Fibroblast of peridontal ligament (primary cell): ENCODE measurements at regions not wholly inside any gene's neighbourhood (a gene's known extent, or its start where the extent isn't known, plus 50 kb on each side); places are given as distances from the start of the nearest gene placed in this dataset.

Experiments
- DNase-seq: peaks from one replicate; pipeline ENCODE4 v3.0.0-alpha.2; 2010; ENCODE audit errors: extremely low read depth

GRCh38 chrX:45322382-45322781, 121.7 kb upstream of the DIPK2B start:
- DNase-seq = peak; percentile 92

GRCh38 chrX:45320191-45320590, 119.5 kb upstream of the DIPK2B start:
- no peak for DNase-seq

DNA sequence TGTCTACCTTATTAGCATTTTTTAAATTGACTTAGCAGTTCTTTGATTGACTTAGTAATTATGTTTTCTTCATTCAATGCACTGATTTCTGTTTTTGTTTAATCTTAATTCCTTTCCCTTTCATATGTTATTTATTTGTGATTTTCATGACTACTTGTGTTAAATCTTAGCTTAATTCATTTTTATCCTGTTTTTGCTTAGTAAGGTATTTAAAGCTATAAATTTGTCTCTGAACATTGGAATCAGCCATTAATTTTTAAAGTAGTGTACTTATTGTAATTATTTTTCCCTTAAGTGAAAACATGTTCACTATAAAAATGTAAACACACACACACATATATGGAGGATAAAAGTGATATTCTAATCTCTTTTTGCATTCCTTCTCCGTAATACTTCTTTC, 109.1 kb upstream of the DIPK2B start:
- DNase-seq = no peak

DNA sequence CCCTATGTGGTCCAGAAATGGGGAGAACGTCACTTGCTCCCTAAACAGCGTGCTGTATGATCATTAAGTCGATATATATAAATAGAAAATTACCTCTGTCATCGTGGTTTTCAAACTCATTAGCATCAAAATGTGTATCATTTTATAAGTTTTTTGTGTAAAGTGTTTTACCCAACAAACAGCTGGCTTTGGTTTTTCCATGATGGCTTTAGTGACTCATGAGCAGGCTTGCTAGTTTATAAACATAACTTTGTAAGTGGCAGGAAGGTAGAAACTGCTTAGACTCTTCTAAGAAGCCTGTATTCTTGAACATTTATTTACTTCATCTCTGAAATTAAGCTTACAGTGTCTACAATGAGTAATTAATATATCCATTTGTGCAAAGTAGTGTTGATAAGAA, 108.4 kb upstream of the DIPK2B start:
- peak; percentile 65 for DNase-seq

DNA sequence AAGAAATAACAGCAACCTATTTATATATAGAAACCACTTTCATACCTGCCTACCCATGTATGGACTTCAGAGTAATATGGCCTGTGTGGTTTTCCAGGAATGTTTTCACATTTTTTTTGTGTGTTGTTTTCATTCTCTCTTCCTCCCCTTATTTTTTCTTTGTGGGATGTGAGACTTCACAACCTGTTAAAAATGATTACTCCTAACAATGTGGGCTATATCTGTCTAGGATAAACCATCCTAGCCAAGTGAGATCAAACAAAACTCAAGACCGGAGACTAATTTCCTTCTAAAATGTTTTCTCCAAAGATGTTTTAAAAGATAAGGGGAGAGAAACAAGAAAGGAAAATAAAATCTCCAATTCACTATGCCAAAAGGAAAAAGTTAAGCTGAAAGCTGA, 106.1 kb upstream of the DIPK2B start:
- DNase-seq = no peak

- DNase-seq = no peak
These were observed 100.0 kb upstream of the DIPK2B start for GRCh38 chrX:45300638-45301037.

GRCh38 chrX:45295259-45295986, 94.7 kb upstream of the DIPK2B start:
- peak; percentile 53 for DNase-seq

GRCh38 chrX:45274576-45274975, 73.9 kb upstream of the DIPK2B start:
- peak; percentile 29 for DNase-seq

- DNase-seq = no peak
These were observed 66.3 kb upstream of the DIPK2B start for GRCh38 chrX:45267007-45267406.

DNA sequence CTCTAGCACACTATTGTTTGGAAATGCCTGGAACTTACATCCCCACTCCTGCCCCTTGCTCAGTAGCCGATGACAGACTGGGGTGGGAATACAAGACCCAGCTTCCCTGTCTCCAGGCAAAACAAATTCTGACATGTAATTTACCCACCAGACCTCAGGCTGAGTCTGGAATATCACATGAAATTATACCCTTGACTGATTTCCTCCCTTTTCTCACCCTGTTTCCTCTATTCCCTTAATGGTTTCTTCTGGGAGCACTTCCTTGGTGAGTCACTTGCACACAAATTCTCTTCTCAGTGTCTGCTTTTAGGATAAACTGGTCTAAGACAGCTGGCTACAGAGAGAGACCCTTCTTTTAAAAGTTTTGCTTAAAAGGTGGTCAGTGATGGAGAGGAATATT, 65.8 kb upstream of the DIPK2B start:
- no peak for DNase-seq

- no peak for DNase-seq
These were observed 64.2 kb upstream of the DIPK2B start for GRCh38 chrX:45264865-45265264.

GRCh38 chrX:45261471-45261870, 60.8 kb upstream of the DIPK2B start:
- DNase-seq = no peak

DNA sequence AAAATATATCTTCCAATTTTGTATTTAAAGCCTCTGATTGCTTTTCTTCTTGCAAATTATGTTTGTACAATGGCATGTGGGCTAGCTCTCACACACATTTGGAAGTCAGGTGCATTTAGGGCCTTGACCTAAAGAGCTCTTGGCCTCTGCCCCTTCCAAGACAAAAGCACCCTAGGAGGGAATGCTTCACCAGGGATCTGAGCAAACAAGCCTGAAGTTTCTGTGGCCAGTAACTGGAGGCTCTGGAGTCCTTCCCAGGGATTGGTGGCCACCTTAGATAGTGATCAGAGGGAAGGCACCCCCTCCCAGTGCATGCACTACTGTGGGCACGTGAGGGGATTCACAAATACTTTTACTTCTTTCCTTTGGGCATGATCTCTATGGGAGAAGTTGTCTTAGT, 60.3 kb upstream of the DIPK2B start:
- no peak for DNase-seq

DNA sequence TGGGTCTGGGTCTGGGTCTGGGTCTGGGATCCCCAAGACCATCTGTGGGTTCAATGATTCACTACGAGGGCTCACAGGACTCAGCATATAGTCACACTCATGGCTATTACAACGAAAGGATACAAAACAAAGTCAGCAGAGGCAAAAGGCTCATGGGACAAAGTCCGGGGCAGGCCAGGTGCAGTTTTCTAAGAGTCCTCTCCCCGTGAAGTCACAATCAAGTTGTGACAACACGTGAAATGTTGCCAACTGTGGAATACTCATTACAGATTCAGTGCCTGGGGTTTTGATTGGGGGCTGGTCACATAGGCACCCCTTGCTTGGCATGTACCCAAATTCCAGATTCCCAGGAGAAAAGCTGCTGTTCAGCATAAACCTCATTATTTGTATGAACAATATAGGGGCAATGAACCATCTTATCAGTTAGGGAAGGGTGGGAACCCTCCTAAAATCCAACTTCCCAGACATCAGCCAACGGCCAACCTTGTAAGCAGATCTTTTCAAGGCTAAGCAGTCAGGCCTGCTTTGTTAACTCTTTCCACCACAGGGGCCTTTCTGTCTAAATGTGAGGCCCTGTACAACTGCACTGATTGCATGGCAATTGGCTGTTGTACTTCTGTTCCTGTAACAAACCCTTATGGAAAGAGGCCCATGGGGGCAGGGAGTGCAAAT, 58.2 kb upstream of the DIPK2B start:
- DNase-seq = no peak
